GM10248 (cell line): ENCODE measurements at regions not wholly inside any gene's neighbourhood (a gene's known extent, or its start where the extent isn't known, plus 50 kb on each side); places are given as distances from the start of the nearest gene placed in this dataset.

ENCODE experiments used
- CTCF ChIA-PET: fragments of 300-600 bp; sonication (Branson Sonifier 250); formaldehyde crosslinking; extraction: SDS; loops from one replicate; lab custom pipeline; 2021; ENCODE audit warnings: antibody characterized with exemption; lab: Yijun Ruan, JAX
- POLR2A ChIA-PET: fragments of 350-650 bp; sonication (Branson Sonifier 250); formaldehyde crosslinking; extraction: SDS; loops from one replicate; lab custom pipeline; 2020; ENCODE audit warnings: antibody characterized with exemption; lab: Yijun Ruan, JAX
- DNase-seq: peaks from one replicate; pipeline ENCODE4 v3.0.0; 2012; ENCODE audit errors: extremely low spot score
- TF ChIP-seq, protein P1 (sequence below): IDR thresholded peaks from 2 replicates; pipeline ENCODE4 v1.5.1; 2012; ENCODE audit warnings: mild to moderate bottlenecking, low read depth; ENCODE audit errors: extremely low read depth, missing control alignments, control extremely low read depth

DNA sequence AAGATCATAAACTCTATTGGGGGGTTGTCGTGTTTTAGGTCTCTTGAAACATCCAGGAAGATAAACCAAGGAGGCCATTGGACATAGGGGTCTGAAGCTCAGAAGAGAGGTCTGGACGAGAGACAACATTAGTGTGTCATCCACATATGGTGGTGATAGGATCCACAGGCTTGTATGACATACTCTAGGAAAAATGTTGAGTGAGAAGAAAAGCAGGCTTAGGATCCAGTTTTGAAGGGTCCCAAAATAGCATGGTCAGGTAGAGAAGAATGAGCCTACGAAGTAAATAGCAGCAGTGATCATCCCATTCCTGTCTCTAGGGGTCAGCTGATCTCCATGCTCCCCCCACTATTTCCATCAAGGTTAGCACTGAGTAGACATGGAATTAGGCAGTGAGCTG lies 166.8 kb downstream of the ANKRD30B start:
- DNase-seq = no peak
- ChIA-PET CTCF (interaction anchor here (1.4 kb wide), 1 partner anchor 10 kb away, joined by 3 read pairs; no protein-coding TSS in a partner anchor), POLR2A (no interaction called here)
- TF ChIP-seq, protein P1, sequence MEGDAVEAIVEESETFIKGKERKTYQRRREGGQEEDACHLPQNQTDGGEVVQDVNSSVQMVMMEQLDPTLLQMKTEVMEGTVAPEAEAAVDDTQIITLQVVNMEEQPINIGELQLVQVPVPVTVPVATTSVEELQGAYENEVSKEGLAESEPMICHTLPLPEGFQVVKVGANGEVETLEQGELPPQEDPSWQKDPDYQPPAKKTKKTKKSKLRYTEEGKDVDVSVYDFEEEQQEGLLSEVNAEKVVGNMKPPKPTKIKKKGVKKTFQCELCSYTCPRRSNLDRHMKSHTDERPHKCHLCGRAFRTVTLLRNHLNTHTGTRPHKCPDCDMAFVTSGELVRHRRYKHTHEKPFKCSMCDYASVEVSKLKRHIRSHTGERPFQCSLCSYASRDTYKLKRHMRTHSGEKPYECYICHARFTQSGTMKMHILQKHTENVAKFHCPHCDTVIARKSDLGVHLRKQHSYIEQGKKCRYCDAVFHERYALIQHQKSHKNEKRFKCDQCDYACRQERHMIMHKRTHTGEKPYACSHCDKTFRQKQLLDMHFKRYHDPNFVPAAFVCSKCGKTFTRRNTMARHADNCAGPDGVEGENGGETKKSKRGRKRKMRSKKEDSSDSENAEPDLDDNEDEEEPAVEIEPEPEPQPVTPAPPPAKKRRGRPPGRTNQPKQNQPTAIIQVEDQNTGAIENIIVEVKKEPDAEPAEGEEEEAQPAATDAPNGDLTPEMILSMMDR = no peak

DNA sequence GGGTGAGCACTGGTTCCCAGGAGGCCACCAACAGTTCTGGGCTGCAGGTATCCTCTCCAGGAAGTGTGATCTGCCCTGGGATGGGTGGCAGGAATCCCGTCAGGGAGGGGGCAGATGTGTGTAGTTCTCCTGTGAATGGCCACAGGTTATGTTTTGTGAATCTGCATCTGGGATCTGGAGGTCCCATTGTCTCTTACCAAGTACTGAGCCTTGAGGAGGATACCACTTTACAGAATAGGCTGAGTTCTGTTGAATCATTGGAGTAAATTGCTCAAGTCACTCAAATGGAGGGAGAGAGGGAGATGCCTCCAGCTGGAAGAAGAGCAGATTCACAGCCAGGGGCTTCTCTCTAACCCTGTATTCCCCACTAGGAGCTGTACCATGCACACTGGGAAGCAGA lies 168.2 kb downstream of the ANKRD30B start:
- CTCF ChIA-PET = no interaction called here

DNA sequence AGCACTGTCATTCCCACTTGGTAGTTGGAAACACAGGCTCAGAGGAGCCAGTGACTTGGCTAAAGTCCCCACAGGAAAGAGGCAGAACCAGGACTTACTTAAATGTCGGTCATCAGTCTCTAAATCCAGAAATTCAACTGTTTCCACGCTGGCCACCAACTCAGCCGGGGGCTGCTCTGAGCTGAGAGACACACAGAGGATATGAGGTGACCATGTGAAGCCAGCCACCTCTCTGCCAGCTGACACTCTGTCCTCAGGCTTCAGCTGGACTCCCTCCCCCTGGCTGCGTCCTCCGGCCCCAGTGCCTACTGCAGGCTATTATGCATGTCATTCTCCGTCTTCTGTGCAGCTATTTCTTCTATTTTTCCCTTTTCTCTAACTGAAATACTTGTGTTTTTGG lies 168.9 kb downstream of the ANKRD30B start:
- no peak for DNase-seq
- CTCF ChIA-PET = no interaction called here
- TF ChIP-seq, protein P1 = no peak
- POLR2A ChIA-PET = no interaction called here

More for the DNA sequence above, 168.2 kb downstream of the ANKRD30B start:
- no peak for DNase-seq
- TF ChIP-seq, protein P1 = no peak
- POLR2A ChIA-PET = no interaction called here

DNA sequence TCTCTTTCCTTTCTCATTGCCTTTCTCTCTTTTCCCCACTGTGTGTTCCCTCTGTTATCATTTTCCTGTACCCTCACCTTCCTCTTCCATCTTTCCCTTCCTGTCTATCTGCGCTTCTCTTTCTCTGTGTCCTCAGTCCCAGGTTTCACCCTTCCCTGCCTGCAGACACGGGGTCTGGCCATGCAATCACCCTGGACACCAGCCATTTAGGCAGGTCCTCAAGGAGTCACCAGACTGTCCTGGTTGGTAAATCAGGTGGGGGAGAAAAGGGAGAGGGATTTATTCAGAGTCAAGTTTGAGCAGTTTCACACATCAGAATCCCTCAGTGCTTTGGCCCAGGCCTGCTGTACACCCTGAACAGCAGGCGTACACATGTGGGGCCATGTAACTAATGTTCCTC lies 169.3 kb downstream of the ANKRD30B start:
- TF ChIP-seq, protein P1 = no peak
- ChIA-PET POLR2A (no interaction called here), CTCF (no interaction called here)
- no peak for DNase-seq

DNA sequence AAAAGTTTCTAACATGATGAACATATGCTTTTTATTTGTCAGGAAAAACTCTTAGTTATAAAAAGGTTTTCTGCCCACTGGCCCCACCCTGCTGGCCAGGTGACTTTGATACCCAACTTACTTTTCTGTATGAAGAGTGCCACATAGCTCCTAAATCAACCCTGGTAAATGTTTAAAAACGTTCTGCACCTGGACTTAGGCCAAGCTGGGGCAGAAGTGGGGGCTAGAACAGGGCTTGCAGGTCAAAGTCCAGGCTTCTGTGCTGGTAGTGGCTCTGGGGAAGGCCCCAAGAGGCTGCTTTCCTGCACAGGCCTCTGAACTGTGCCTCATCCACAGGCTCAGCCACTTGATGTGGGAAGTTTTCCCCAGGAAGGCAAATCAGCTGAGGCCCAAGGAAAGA lies 171.7 kb downstream of the ANKRD30B start:
- CTCF ChIA-PET = no interaction called here
- POLR2A ChIA-PET = no interaction called here
- no peak for DNase-seq
- TF ChIP-seq, protein P1 = no peak

DNA sequence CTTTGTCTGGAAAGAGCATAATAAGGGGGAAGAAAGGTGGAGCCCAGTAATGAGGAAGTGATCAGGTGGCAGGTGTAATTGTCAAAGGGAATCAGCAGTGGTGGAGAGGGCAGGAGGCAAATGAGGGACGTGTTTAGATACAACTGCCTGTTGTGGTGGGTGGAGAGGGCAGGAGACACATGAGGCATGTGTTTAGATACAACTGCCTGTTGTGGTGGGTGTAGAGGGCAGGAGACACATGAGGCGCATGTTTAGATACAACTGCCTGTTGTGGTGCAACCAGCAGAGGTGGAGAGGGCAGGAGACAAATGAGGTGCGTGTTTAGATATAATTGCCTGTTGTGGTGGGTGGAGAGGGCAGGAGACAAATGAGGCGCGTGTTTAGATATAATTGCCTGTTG lies 173.1 kb downstream of the ANKRD30B start:
- TF ChIP-seq, protein P1 = no peak
- DNase-seq = no peak
- ChIA-PET CTCF (no interaction called here), POLR2A (no interaction called here)

DNA sequence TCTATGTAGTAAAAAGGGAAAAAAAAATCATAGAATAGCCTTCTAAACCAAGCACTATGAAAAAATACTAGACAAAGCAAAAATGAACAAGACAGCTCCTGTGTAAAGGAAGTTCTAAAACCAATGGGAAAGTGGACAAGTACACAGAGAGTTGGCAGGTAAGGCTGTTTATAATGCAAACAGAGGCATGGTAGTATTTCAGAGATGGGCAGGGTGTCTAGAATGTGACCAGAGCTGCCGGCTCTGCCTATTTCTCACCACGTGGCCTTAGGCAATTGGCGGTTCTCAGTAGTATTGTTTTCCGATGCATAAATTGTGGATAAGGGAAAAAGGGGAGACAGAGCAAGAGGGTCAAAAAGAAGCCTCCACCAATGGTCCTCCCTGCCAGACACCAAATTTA lies 173.6 kb downstream of the ANKRD30B start:
- TF ChIP-seq, protein P1 = no peak
- POLR2A ChIA-PET = no interaction called here
- no peak for DNase-seq
- CTCF ChIA-PET = no interaction called here
